CD4-positive, alpha-beta T cell (primary cell): ENCODE measurements at regions not wholly inside any gene's neighbourhood (a gene's known extent, or its start where the extent isn't known, plus 50 kb on each side); places are given as distances from the start of the nearest gene placed in this dataset.

ENCODE experiments used
- ATAC-seq: fragments of 200-7000 bp; cut with Tn5 transposase; one replicate; pipeline ENCODE4 v1.10.0; 2022; ENCODE audit warnings: mild to moderate bottlenecking; ENCODE audit not compliant: poor library complexity
- CTCF ChIA-PET: fragments of 350-600 bp; sonication (Branson Sonifier 250); formaldehyde crosslinking; loops from one replicate; lab custom pipeline; 2021; ENCODE audit warnings: antibody characterized with exemption, inconsistent platforms; lab: Charles Lee
- POLR2A ChIA-PET: fragments of 350-600 bp; sonication (Branson Sonifier 250); formaldehyde crosslinking; loops from one replicate; lab custom pipeline; 2021; ENCODE audit warnings: antibody characterized with exemption, inconsistent platforms; lab: Charles Lee
- DNase-seq, 14 experiments: peaks; one replicate each; pipeline ENCODE4 v3.0.0-alpha.2; 2013 to 2020; ENCODE audit warnings: mixed read lengths in 2 of 14
- H3K27ac ChIP-seq, 2 donors: one replicate each; pipeline versions ENCODE4 v1.5.1 to v1.7.0; 2013; ENCODE audit warnings: low read length in 2 of 2, low read depth in 1 of 2, mild to moderate bottlenecking in 1 of 2
- H3K27me3 ChIP-seq, 2 experiments: 1 replicate in 1 of 2; 2 replicates in 1 of 2; pipeline versions ENCODE4 v1.6.1 to v1.7.0; 2013; ENCODE audit warnings: low read length in 2 of 2, control low read depth in 1 of 2, mild to moderate bottlenecking in 1 of 2, moderate library complexity in 1 of 2; ENCODE audit not compliant: insufficient read depth in 2 of 2, control insufficient read depth in 1 of 2
- H3K36me3 ChIP-seq: one replicate; pipeline ENCODE4 v1.6.1; 2013; ENCODE audit warnings: low read length, control low read depth; ENCODE audit not compliant: insufficient read depth
- H3K4me1 ChIP-seq: one replicate; pipeline ENCODE4 v1.6.1; 2013; ENCODE audit warnings: low read length, control low read depth; ENCODE audit not compliant: insufficient read depth
- H3K4me3 ChIP-seq: one replicate; pipeline ENCODE4 v1.5.1; 2013; ENCODE audit warnings: mild to moderate bottlenecking, low read length, moderate library complexity
- H3K9me3 ChIP-seq, 2 experiments: 1 replicate in 1 of 2; 2 replicates in 1 of 2; pipeline versions ENCODE4 v1.6.1 to v1.7.0; 2013; ENCODE audit warnings: low read length in 2 of 2, mild to moderate bottlenecking in 2 of 2, control low read depth in 1 of 2, moderate library complexity in 1 of 2; ENCODE audit not compliant: control insufficient read depth in 1 of 2, insufficient read depth in 1 of 2
- H3K27ac Mint-ChIP-seq: one replicate; pipeline ENCODE4 v1.8.0; 2020; ENCODE audit warnings: mixed read lengths
- H3K27me3 Mint-ChIP-seq: one replicate; pipeline ENCODE4 v1.8.0; 2021; ENCODE audit warnings: mixed read lengths
- H3K36me3 Mint-ChIP-seq: one replicate; pipeline ENCODE4 v1.8.0; 2021; ENCODE audit warnings: low read depth, mixed read lengths
- H3K4me1 Mint-ChIP-seq: one replicate; pipeline ENCODE4 v1.8.0; 2021; ENCODE audit warnings: low read depth, mixed read lengths
- H3K4me3 Mint-ChIP-seq: one replicate; pipeline ENCODE4 v1.8.0; 2020; ENCODE audit warnings: mild to moderate bottlenecking, mixed read lengths
- H3K9me3 Mint-ChIP-seq: one replicate; pipeline ENCODE4 v1.8.0; 2020; ENCODE audit warnings: mixed read lengths
- CTCF ChIP-seq: fragments of 200-600 bp; IDR thresholded peaks from one replicate; pipeline ENCODE4 v1.8.0; 2022; ENCODE audit warnings: antibody characterized with exemption, mild to moderate bottlenecking
- intact Hi-C, 2 experiments: fragments of 100-400 bp; cut with DNase I in 1 of 2; cut with micrococcal nuclease in 1 of 2; formaldehyde crosslinking; loops; one replicate each; pipeline versions ENCODE4 v1.15.1 to v1.9.0; 2023 to 2025; cut with DNase I, micrococcal nuclease

- Mint-ChIP-seq H3K4me1 (no peaks in the 10 kb centered on the region), H3K27ac (no peak overlapping the region), H3K27me3 (peaks cover 18% of the 10 kb centered on the region), H3K36me3 (no peaks in the 10 kb centered on the region), H3K4me3 (no peak overlapping the region), H3K9me3 (no peaks in the 10 kb centered on the region)
- no peak for TF ChIP-seq CTCF
- DNase-seq (no peak), ATAC-seq (no peak)
- no peak overlapping the region for H3K27ac ChIP-seq
- POLR2A ChIA-PET, result no interaction called here
- CTCF ChIA-PET, result no interaction called here
- H3K36me3 ChIP-seq, result no peaks in the 10 kb centered on the region
- H3K4me3 ChIP-seq, result no peak overlapping the region
- intact Hi-C loops, result loop anchor here in 1 of 2 experiments (5.0 kb wide), 1 partner anchor 52 kb away; no protein-coding TSS in a partner anchor
- no peaks in the 10 kb centered on the region for H3K4me1 ChIP-seq
- H3K27me3 ChIP-seq, result no peaks in the 10 kb centered on the region
- H3K9me3 ChIP-seq, result no peaks in the 10 kb centered on the region
Measured at GRCh38 chr7:116315293-116315692, 105.0 kb downstream of the TES start.

- Histone ChIP-seq H3K4me3 (no peak overlapping the region), H3K27me3 (no peaks in the 10 kb centered on the region), H3K27ac (no peak overlapping the region), H3K4me1 (no peaks in the 10 kb centered on the region), H3K36me3 (no peaks in the 10 kb centered on the region), H3K9me3 (no peaks in the 10 kb centered on the region)
- H3K9me3 Mint-ChIP-seq, result no peaks in the 10 kb centered on the region
- CTCF ChIA-PET, result no interaction called here
- no peak overlapping the region for H3K27ac Mint-ChIP-seq
- DNase-seq (no peak), ATAC-seq (no peak)
- peaks cover 18% of the 10 kb centered on the region for H3K27me3 Mint-ChIP-seq
- H3K4me1 Mint-ChIP-seq, result no peaks in the 10 kb centered on the region
- no peaks in the 10 kb centered on the region for H3K36me3 Mint-ChIP-seq
- TF ChIP-seq CTCF, result no peak
- intact Hi-C loops, result loop anchor here in 1 of 2 experiments (5.0 kb wide), 1 partner anchor 51 kb away; no protein-coding TSS in a partner anchor
- POLR2A ChIA-PET, result no interaction called here
- no peak overlapping the region for H3K4me3 Mint-ChIP-seq
Measured at GRCh38 chr7:116315803-116316202, 105.5 kb downstream of the TES start.

- no peak overlapping the region for H3K4me3 Mint-ChIP-seq
- no peaks in the 10 kb centered on the region for H3K9me3 Mint-ChIP-seq
- no peaks in the 10 kb centered on the region for H3K9me3 ChIP-seq
- intact Hi-C loops, result loop anchor here in 1 of 2 experiments (5.0 kb wide), 1 partner anchor 50 kb away; no protein-coding TSS in a partner anchor
- ChIA-PET CTCF (no interaction called here), POLR2A (no interaction called here)
- DNase-seq, result no peak
- no peaks in the 10 kb centered on the region for H3K4me1 ChIP-seq
- no peak overlapping the region for H3K27ac Mint-ChIP-seq
- no peak overlapping the region for H3K4me3 ChIP-seq
- H3K27ac ChIP-seq, result no peak overlapping the region
- no peaks in the 10 kb centered on the region for H3K36me3 ChIP-seq
- no peaks in the 10 kb centered on the region for H3K27me3 ChIP-seq
- no peaks in the 10 kb centered on the region for H3K4me1 Mint-ChIP-seq
- H3K27me3 Mint-ChIP-seq, result peaks cover 18% of the 10 kb centered on the region
- TF ChIP-seq CTCF, result no peak
- no peak for ATAC-seq
- no peaks in the 10 kb centered on the region for H3K36me3 Mint-ChIP-seq
Measured at GRCh38 chr7:116316838-116317628, 106.7 kb downstream of the TES start.
